H9 (cell line): ENCODE measurements at regions not wholly inside any gene's neighbourhood (a gene's known extent, or its start where the extent isn't known, plus 50 kb on each side); places are given as distances from the start of the nearest gene placed in this dataset.

ENCODE experiments used
- DNase-seq: peaks from one replicate; pipeline ENCODE4 v3.0.0-alpha.2; 2017
- H2AFZ ChIP-seq: one replicate; pipeline ENCODE4 v1.6.1; 2013; ENCODE audit warnings: mild to moderate bottlenecking, low read length, control low read depth, moderate library complexity
- H2AK5ac ChIP-seq: 2 replicates; pipeline ENCODE4 v1.6.1; 2013; ENCODE audit warnings: low read length, control low read depth, mixed read lengths; ENCODE audit not compliant: insufficient read length
- H2BK120ac ChIP-seq: one replicate; pipeline ENCODE4 v1.6.1; 2013; ENCODE audit warnings: low read depth, mild to moderate bottlenecking, low read length, control low read depth, inconsistent platforms; ENCODE audit not compliant: poor library complexity, severe bottlenecking
- H2BK12ac ChIP-seq: 2 replicates; pipeline ENCODE4 v1.6.1; 2013; ENCODE audit warnings: low read length, control low read depth, mixed read lengths, low read depth; ENCODE audit not compliant: insufficient read length
- H2BK15ac ChIP-seq: 2 replicates; pipeline ENCODE4 v1.6.1; 2013; ENCODE audit warnings: low read depth, low read length, control low read depth
- H2BK20ac ChIP-seq: one replicate; pipeline ENCODE4 v1.6.1; 2013; ENCODE audit warnings: low read depth, mild to moderate bottlenecking, low read length, control low read depth, inconsistent platforms; ENCODE audit not compliant: poor library complexity, severe bottlenecking
- H2BK5ac ChIP-seq: 2 replicates; pipeline ENCODE4 v1.6.1; 2013; ENCODE audit warnings: low read length, control low read depth, mixed read lengths; ENCODE audit not compliant: insufficient read length
- H3K14ac ChIP-seq: 2 replicates; pipeline ENCODE4 v1.6.1; 2013; ENCODE audit warnings: low read length, control low read depth; ENCODE audit not compliant: insufficient read depth
- H3K18ac ChIP-seq: 2 replicates; pipeline ENCODE4 v1.6.1; 2013; ENCODE audit warnings: low read depth, mild to moderate bottlenecking, mixed read lengths, low read length, control low read depth; ENCODE audit not compliant: insufficient read length
- H3K23ac ChIP-seq: 2 replicates; pipeline ENCODE4 v1.6.1; 2013; ENCODE audit warnings: low read length, control low read depth, mixed read lengths, low read depth; ENCODE audit not compliant: insufficient read length
- H3K23me2 ChIP-seq: 2 replicates; pipeline ENCODE4 v1.6.1; 2013; ENCODE audit warnings: low read depth, mild to moderate bottlenecking, mixed read lengths, low read length, control low read depth; ENCODE audit not compliant: insufficient read length, poor library complexity, severe bottlenecking
- H3K27ac ChIP-seq: 2 replicates; pipeline ENCODE4 v1.5.1; 2013; ENCODE audit warnings: low read length, control low read depth, mixed read lengths, low read depth; ENCODE audit not compliant: insufficient read length
- H3K27me3 ChIP-seq: 2 replicates; pipeline ENCODE4 v1.6.1; 2013; ENCODE audit warnings: low read length, control low read depth, inconsistent platforms; ENCODE audit not compliant: insufficient read depth
- H3K4ac ChIP-seq: 2 replicates; pipeline ENCODE4 v1.6.1; 2013; ENCODE audit warnings: low read depth, mild to moderate bottlenecking, control low read depth, inconsistent platforms, low read length, moderate library complexity
- H3K4me1 ChIP-seq: 2 replicates; pipeline ENCODE4 v1.6.1; 2013; ENCODE audit warnings: low read length, control low read depth, inconsistent platforms; ENCODE audit not compliant: insufficient read depth
- H3K4me2 ChIP-seq: 2 replicates; pipeline ENCODE4 v1.6.1; 2013; ENCODE audit warnings: low read length, control low read depth, mixed read lengths; ENCODE audit not compliant: insufficient read length, insufficient read depth
- H3K56ac ChIP-seq: 2 replicates; pipeline ENCODE4 v1.6.1; 2013; ENCODE audit warnings: low read depth, mild to moderate bottlenecking, mixed read lengths, low read length, control low read depth; ENCODE audit not compliant: insufficient read length
- H3K79me1 ChIP-seq: 2 replicates; pipeline ENCODE4 v1.6.1; 2013; ENCODE audit warnings: low read depth, mild to moderate bottlenecking, moderate library complexity, low read length, control low read depth, inconsistent platforms; ENCODE audit not compliant: insufficient read depth, poor library complexity, severe bottlenecking
- H3K79me2 ChIP-seq: 2 replicates; pipeline ENCODE4 v1.6.1; 2013; ENCODE audit warnings: low read length, control low read depth, inconsistent platforms; ENCODE audit not compliant: insufficient read depth
- H3K9ac ChIP-seq: 2 replicates; pipeline ENCODE4 v1.6.1; 2013; ENCODE audit warnings: low read length, control low read depth, mixed read lengths; ENCODE audit not compliant: insufficient read length; ENCODE audit errors: extremely low read depth
- H3K9me3 ChIP-seq: one replicate; pipeline ENCODE4 v1.6.1; 2013; ENCODE audit warnings: low read depth, low read length, inconsistent platforms; ENCODE audit not compliant: control insufficient read depth
- H3T11ph ChIP-seq: one replicate; pipeline ENCODE4 v1.6.1; 2013; ENCODE audit warnings: mild to moderate bottlenecking, low read length, control low read depth, inconsistent platforms
- H4K20me1 ChIP-seq: one replicate; pipeline ENCODE4 v1.6.1; 2013; ENCODE audit not compliant: control insufficient read depth, insufficient read length, insufficient read depth
- H4K5ac ChIP-seq: 2 replicates; pipeline ENCODE4 v1.6.1; 2013; ENCODE audit warnings: low read depth, mild to moderate bottlenecking, mixed read lengths, low read length, control low read depth; ENCODE audit not compliant: insufficient read length
- H4K8ac ChIP-seq: replicated peaks from 2 replicates; pipeline ENCODE4 v1.6.1; 2013; ENCODE audit warnings: low read length, control low read depth, mixed read lengths, low read depth; ENCODE audit not compliant: insufficient read length
- H4K91ac ChIP-seq: 2 replicates; pipeline ENCODE4 v1.6.1; 2013; ENCODE audit warnings: low read depth, mild to moderate bottlenecking, moderate library complexity, mixed read lengths, low read length, control low read depth; ENCODE audit not compliant: insufficient read length
- H3K27ac Mint-ChIP-seq, 3 experiments: 2 replicates in 2 of 3; 3 replicates in 1 of 3; pipeline ENCODE4 v1.8.0; 2020 to 2021; ENCODE audit warnings: mixed read lengths in 3 of 3, mild to moderate bottlenecking in 1 of 3, moderate library complexity in 1 of 3
- H3K27me3 Mint-ChIP-seq: 2 replicates; pipeline ENCODE4 v1.8.0; 2021; ENCODE audit warnings: low read depth, mild to moderate bottlenecking, moderate library complexity, mixed read lengths
- H3K36me3 Mint-ChIP-seq, 3 experiments: 2 replicates in 2 of 3; 3 replicates in 1 of 3; pipeline ENCODE4 v1.8.0; 2020 to 2021; ENCODE audit warnings: low read depth in 3 of 3, mixed read lengths in 3 of 3; ENCODE audit not compliant: insufficient read depth in 1 of 3
- H3K4me1 Mint-ChIP-seq, 2 experiments: 2 replicates each; pipeline ENCODE4 v1.8.0; 2020; ENCODE audit warnings: mixed read lengths in 2 of 2
- H3K4me3 Mint-ChIP-seq, 2 experiments: 2 replicates in 1 of 2; 3 replicates in 1 of 2; pipeline ENCODE4 v1.8.0; 2020 to 2021; ENCODE audit warnings: mild to moderate bottlenecking in 2 of 2, mixed read lengths in 2 of 2, moderate library complexity in 1 of 2
- H3K9me3 Mint-ChIP-seq, 2 experiments: 2 replicates in 1 of 2; 3 replicates in 1 of 2; pipeline ENCODE4 v1.8.0; 2020; ENCODE audit warnings: mild to moderate bottlenecking in 2 of 2, mixed read lengths in 2 of 2, moderate library complexity in 1 of 2
- WGBS: extraction: QIAGEN DNeasy Blood & Tissue Kit; methylation state at CpG from one replicate; pipeline ENCODE4 v1.1.7; 2013; ENCODE audit warnings: missing lambda C conversion rate, low lambda C conversion rate, mixed read lengths; ENCODE audit not compliant: insufficient read length; ENCODE audit errors: extremely low coverage; 5-methylcytosine and 5-hydroxymethylcytosine counted together
- TF ChIP-seq, protein P1 (sequence below): fragments of 200-600 bp; sonication (generic); conservative IDR thresholded peaks from 3 replicates; pipeline ENCODE4 v1.8.0; 2021; ENCODE audit warnings: antibody characterized with exemption, mild to moderate bottlenecking

DNA sequence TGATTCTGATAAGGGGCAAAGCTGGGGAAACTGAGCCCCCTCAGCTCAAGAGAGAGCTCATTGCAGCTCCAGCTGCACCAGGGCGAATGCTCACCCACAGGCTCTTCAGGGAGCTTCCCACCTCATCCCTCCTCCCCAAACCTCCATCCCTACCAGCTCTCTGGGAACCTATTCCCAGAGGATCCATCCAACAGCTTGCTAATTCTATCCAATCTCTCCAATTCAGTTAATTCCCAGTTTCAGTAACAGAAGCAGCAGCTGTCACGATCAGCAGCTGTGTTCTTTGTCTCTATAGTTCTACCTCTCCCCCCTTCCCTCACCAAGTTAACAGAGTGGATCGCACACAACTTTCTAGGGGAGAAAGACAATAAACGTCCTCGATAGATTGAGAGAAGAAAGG is 135.5 kb upstream of the EFNA5 start:
- Histone ChIP-seq H3K56ac (no peak overlapping the region), H3K4ac (no peak overlapping the region), H3K4me1 (peaks cover 34% of the 10 kb centered on the region), H2BK120ac (no peak overlapping the region), H2BK15ac (no peak overlapping the region), H2BK12ac (no peak overlapping the region), H2AK5ac (no peak overlapping the region), H3K27ac (no peak overlapping the region), H4K8ac (no peak overlapping the region), H4K5ac (no peak overlapping the region), H3K23ac (no peak overlapping the region), H3K27me3 (no peaks in the 10 kb centered on the region), H2BK20ac (no peak overlapping the region), H3K23me2 (no peaks in the 10 kb centered on the region), H3K14ac (no peak overlapping the region), H3K79me1 (no peaks in the 10 kb centered on the region), H2BK5ac (no peak overlapping the region), H2AFZ (no peak overlapping the region), H3T11ph (no peak overlapping the region), H4K91ac (no peak overlapping the region), H3K4me2 (no peak overlapping the region), H3K79me2 (no peaks in the 10 kb centered on the region), H3K9me3 (no peaks in the 10 kb centered on the region), H3K18ac (no peak overlapping the region), H3K9ac (no peak overlapping the region), H4K20me1 (no peaks in the 10 kb centered on the region)
- Mint-ChIP-seq H3K4me3 (no peak overlapping the region), H3K36me3 (no peaks in the 10 kb centered on the region; a peak in 1 of 7 replicates), H3K27ac (no peak overlapping the region), H3K27me3 (no peaks in the 10 kb centered on the region; the same call in 1 of the 2 replicates), H3K9me3 (no peaks in the 10 kb centered on the region; a peak in 1 of 5 replicates), H3K4me1 (peaks cover 20 to 21% of the 10 kb centered on the region in 2 experiments)
- no peak for DNase-seq
- TF ChIP-seq, protein P1, sequence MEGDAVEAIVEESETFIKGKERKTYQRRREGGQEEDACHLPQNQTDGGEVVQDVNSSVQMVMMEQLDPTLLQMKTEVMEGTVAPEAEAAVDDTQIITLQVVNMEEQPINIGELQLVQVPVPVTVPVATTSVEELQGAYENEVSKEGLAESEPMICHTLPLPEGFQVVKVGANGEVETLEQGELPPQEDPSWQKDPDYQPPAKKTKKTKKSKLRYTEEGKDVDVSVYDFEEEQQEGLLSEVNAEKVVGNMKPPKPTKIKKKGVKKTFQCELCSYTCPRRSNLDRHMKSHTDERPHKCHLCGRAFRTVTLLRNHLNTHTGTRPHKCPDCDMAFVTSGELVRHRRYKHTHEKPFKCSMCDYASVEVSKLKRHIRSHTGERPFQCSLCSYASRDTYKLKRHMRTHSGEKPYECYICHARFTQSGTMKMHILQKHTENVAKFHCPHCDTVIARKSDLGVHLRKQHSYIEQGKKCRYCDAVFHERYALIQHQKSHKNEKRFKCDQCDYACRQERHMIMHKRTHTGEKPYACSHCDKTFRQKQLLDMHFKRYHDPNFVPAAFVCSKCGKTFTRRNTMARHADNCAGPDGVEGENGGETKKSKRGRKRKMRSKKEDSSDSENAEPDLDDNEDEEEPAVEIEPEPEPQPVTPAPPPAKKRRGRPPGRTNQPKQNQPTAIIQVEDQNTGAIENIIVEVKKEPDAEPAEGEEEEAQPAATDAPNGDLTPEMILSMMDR, result no peak
- WGBS, result no CpG with 5 or more reads among the region's 5 CpGs
